Kidney (tissue), 13 donors: ENCODE measurements at regions not wholly inside any gene's neighbourhood (a gene's known extent, or its start where the extent isn't known, plus 50 kb on each side); places are given as distances from the start of the nearest gene placed in this dataset.

Source experiments
- DNase-seq, 5 donors: peaks; one replicate each; pipeline ENCODE4 v3.0.0-alpha.2; 2013 to 2020
- FAIRE-seq: peaks from 2 replicates; lab custom pipeline; 2012; peaks lifted over from hg19 to GRCh38; lab: Jason Lieb, UNC
- H3K27ac ChIP-seq, 2 donors: one replicate each; pipeline ENCODE4 v1.7.0; 2013; ENCODE audit warnings: low read depth in 2 of 2, low read length in 2 of 2, inconsistent platforms in 1 of 2
- H3K27me3 ChIP-seq: one replicate; pipeline ENCODE4 v1.7.1; 2013; ENCODE audit warnings: low read length, inconsistent platforms; ENCODE audit not compliant: control insufficient read depth, insufficient read depth
- H3K36me3 ChIP-seq, 3 donors: one replicate each; pipeline versions ENCODE4 v1.7.0 to v1.7.1; 2013; ENCODE audit warnings: low read length in 3 of 3, control low read depth in 1 of 3, inconsistent platforms in 1 of 3; ENCODE audit not compliant: insufficient read depth in 3 of 3, control insufficient read depth in 2 of 3
- H3K4me1 ChIP-seq, 3 donors: one replicate each; pipeline versions ENCODE4 v1.7.0 to v1.7.1; 2013; ENCODE audit warnings: low read length in 3 of 3, inconsistent platforms in 1 of 3, low read depth in 1 of 3; ENCODE audit not compliant: control insufficient read depth in 2 of 3, insufficient read depth in 2 of 3
- H3K4me3 ChIP-seq, 3 donors: one replicate each; pipeline versions ENCODE4 v1.7.0 to v1.8.1; 2013; ENCODE audit warnings: low read length in 3 of 3, control low read depth in 1 of 3, inconsistent platforms in 1 of 3
- H3K9ac ChIP-seq, 3 donors: one replicate each; pipeline versions ENCODE4 v1.7.0 to v1.7.1; 2013; ENCODE audit warnings: low read length in 3 of 3, control low read depth in 1 of 3, inconsistent platforms in 1 of 3
- H3K9me3 ChIP-seq, 3 donors: one replicate each; pipeline versions ENCODE4 v1.7.0 to v1.7.1; 2013; ENCODE audit warnings: low read length in 3 of 3, control low read depth in 1 of 3, inconsistent platforms in 1 of 3; ENCODE audit not compliant: control insufficient read depth in 2 of 3, insufficient read depth in 1 of 3
- intact Hi-C: fragments of 100-400 bp; cut with DNase I; formaldehyde crosslinking; loops from one replicate; pipeline ENCODE4 v1.11.1; 2022
- TF ChIP-seq, protein P1 (sequence below): IDR thresholded peaks from 3 replicates; pipeline ENCODE4 v1.5.1; 2012; ENCODE audit warnings: mild to moderate bottlenecking, moderate library complexity, borderline replicate concordance; ENCODE audit not compliant: insufficient read depth; ENCODE audit errors: extremely low read depth
- donor health status: control.
- donor health status: control.
- donor health status: control.
- donor health status: control.
- donor health status: control.
- donor health status: DM: yes; HTN: yes; CAD: no.
- donor health status: Normal renal cell carcinoma (clear cell type).

DNA sequence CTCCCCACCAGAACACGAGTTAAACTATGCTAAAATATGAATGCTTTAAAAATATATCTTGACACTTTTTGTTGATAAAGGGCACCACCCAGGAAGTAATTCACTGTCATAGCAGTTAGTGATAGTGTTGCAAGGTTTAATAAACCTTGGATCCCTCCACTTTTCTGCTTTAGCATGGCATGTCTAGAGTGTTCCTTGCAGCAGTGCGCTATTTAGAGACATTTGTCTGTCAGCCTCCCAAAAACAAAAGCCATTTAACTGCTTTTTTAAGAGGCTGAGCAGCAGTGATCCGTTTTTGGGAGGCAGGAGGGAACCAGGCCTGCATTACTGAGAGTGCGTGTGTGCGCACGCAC is 69.6 kb upstream of the RAB11FIP2 start:
- FAIRE-seq (no peak), DNase-seq (no peak)
- H3K4me1 ChIP-seq = peaks cover 3 to 22% (median 18%) of the 10 kb centered on the region in 3 donors
- H3K9ac ChIP-seq = peak overlapping the region in 1 of 3 donors; percentile 23
- H3K36me3 ChIP-seq = no peaks in the 10 kb centered on the region
- H3K27ac ChIP-seq = peak overlapping the region; percentile 29 to 48
- TF ChIP-seq, protein P1, sequence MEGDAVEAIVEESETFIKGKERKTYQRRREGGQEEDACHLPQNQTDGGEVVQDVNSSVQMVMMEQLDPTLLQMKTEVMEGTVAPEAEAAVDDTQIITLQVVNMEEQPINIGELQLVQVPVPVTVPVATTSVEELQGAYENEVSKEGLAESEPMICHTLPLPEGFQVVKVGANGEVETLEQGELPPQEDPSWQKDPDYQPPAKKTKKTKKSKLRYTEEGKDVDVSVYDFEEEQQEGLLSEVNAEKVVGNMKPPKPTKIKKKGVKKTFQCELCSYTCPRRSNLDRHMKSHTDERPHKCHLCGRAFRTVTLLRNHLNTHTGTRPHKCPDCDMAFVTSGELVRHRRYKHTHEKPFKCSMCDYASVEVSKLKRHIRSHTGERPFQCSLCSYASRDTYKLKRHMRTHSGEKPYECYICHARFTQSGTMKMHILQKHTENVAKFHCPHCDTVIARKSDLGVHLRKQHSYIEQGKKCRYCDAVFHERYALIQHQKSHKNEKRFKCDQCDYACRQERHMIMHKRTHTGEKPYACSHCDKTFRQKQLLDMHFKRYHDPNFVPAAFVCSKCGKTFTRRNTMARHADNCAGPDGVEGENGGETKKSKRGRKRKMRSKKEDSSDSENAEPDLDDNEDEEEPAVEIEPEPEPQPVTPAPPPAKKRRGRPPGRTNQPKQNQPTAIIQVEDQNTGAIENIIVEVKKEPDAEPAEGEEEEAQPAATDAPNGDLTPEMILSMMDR = no peak
- intact Hi-C loops = no loop called here
- H3K4me3 ChIP-seq = peak overlapping the region in 2 of 3 donors; percentile 28 to 29
- H3K27me3 ChIP-seq = no peaks in the 10 kb centered on the region
- no peaks in the 10 kb centered on the region for H3K9me3 ChIP-seq

DNA sequence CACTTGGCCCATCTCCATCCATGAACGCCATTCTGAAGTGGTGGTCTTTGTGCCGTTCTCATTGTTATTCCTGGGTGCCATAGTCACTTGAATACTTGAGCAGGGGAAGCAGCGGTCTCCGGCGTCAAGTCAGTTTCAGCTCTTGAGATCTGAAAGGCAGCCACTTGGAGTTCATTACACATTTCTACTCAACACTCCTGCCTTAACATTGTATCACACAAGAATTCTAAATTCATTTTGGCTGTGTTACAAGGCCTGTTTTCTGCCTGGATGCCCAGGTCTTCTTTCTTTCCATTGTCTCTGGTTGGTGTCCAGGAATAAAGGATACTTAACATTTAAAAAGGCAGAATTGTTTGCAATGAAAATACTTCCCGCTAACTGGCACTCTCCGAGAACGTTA is 69.0 kb upstream of the RAB11FIP2 start:
- Histone ChIP-seq H3K36me3 (no peaks in the 10 kb centered on the region), H3K4me3 (no peak overlapping the region), H3K27me3 (no peaks in the 10 kb centered on the region), H3K27ac (peak overlapping the region in 1 of 2 donors; percentile 24), H3K4me1 (peaks cover 3 to 22% (median 18%) of the 10 kb centered on the region in 3 donors), H3K9ac (no peak overlapping the region), H3K9me3 (no peaks in the 10 kb centered on the region)
- peak in 1 of 5 donors; percentile 27 for DNase-seq
- TF ChIP-seq, protein P1 = no peak
- FAIRE-seq = no peak
- intact Hi-C loops = no loop called here

GRCh38 chr10:118114992-118115391 is 68.3 kb upstream of the RAB11FIP2 start:
- Histone ChIP-seq H3K27ac (no peak overlapping the region), H3K9me3 (no peaks in the 10 kb centered on the region), H3K4me1 (peaks cover 3 to 22% (median 18%) of the 10 kb centered on the region in 3 donors), H3K36me3 (no peaks in the 10 kb centered on the region), H3K27me3 (no peaks in the 10 kb centered on the region), H3K9ac (no peak overlapping the region), H3K4me3 (no peak overlapping the region)
- TF ChIP-seq, protein P1 = no peak
- intact Hi-C loops = no loop called here
- FAIRE-seq (no peak), DNase-seq (no peak)
